ENCODE measurements at regions not wholly inside any gene's neighbourhood (a gene's known extent, or its start where the extent isn't known, plus 50 kb on each side); places are given as distances from the start of the nearest gene placed in this dataset.
A peak's percentile ranks its signal among the peaks of the same experiment; 100 is the strongest.

GRCh38 chr12:67504026-67504425 is 144.5 kb upstream of the DYRK2 start:
- no peak for DNase-seq

- no peak for DNase-seq
These were observed 141.8 kb upstream of the DYRK2 start for GRCh38 chr12:67506739-67507138.

DNA sequence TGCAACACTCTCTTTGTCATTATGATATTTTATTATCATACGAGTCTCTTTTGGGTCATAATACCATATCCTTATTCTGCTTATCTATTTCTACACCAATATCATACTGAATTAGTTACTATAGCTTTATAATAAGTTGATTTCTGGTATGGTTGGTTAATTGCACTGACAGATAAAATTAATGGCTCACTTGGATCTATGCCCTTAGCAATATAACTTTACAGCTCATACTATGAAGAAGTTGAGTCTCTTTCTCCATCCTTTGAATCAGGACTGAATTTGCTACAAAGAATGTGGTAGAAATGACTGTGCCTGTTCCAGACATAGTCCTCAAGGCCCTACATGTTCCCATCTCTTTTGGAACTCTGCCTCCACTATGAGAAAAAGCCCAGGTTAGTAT is 139.7 kb upstream of the DYRK2 start:
- no peak for DNase-seq

- DNase-seq, result no peak
These were observed 138.7 kb upstream of the DYRK2 start for GRCh38 chr12:67509666-67510386.

- no peak for DNase-seq
These were observed 136.5 kb upstream of the DYRK2 start for GRCh38 chr12:67512061-67512460.

GRCh38 chr12:67514502-67514901 is 134.0 kb upstream of the DYRK2 start:
- DNase-seq, result no peak

- peak; percentile 61 for DNase-seq
These were observed 132.7 kb upstream of the DYRK2 start for GRCh38 chr12:67515679-67516340.

- no peak for DNase-seq
These were observed 131.2 kb upstream of the DYRK2 start for GRCh38 chr12:67517181-67517887.

DNA sequence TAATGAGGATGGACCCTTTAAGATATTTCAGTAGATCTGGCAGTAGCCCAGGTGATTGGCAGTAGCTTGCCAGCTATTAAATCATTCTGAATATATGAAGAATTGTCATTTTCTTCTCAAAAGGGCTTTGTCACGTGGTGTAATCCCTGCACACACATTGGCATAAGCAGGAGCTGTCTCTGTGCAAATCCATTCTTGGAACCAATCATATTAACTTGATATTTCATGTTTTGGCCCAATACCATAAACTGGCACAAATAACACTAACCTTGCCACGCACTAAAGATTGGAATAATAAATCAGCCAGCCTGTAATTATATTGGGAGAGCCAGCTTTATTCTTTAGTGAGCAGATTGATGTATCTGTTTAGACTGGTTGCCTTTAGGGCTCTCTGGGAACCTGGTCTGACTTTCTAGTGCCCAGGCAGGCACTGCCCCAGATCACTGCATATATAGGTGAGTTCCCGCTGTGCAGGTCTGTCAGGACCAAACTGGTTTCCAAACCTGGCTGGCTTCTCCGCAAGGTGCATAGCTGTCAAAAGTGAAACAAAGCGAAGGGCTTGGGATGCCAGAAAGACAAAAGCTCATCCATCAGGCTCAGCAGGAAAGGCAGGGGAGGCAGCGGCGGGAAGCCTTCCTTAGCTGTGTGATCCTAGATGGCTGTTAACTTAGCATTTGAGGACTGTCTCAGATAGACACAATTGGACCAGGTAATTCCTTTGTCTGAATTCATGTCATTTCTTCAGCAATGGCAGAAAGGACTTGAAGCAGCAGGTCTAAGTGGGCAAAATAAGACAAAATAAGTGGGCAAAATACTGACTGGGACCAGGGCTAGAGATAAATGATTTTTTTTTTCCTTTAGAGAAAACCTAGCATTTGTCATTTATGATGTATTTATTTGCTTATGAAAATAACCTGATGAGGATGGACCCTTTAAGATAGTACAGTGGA is 128.8 kb upstream of the DYRK2 start:
- DNase-seq, result no peak

- no peak for DNase-seq
These were observed 127.9 kb upstream of the DYRK2 start for GRCh38 chr12:67520606-67521005.

GRCh38 chr12:67522222-67522621 is 126.3 kb upstream of the DYRK2 start:
- DNase-seq, result no peak

DNA sequence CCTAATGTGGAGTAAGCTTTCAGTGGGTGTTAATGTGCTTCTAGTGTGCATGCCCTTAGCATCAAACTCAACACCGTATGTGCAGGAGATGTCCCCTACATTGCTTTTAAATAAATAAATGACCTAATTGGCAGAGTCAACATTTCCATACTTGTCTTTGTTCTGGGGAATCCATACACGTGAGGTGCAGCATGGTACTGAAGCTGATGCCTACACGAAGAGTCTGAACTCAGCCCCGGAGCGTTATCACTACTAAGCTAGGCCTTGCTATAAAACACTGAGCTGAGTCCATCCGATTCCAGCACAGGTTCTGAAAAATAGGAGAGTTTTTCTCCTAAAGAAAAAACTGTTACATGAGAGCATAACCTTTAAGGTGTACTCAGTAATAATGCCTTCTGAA is 125.0 kb upstream of the DYRK2 start:
- no peak for DNase-seq

DNA sequence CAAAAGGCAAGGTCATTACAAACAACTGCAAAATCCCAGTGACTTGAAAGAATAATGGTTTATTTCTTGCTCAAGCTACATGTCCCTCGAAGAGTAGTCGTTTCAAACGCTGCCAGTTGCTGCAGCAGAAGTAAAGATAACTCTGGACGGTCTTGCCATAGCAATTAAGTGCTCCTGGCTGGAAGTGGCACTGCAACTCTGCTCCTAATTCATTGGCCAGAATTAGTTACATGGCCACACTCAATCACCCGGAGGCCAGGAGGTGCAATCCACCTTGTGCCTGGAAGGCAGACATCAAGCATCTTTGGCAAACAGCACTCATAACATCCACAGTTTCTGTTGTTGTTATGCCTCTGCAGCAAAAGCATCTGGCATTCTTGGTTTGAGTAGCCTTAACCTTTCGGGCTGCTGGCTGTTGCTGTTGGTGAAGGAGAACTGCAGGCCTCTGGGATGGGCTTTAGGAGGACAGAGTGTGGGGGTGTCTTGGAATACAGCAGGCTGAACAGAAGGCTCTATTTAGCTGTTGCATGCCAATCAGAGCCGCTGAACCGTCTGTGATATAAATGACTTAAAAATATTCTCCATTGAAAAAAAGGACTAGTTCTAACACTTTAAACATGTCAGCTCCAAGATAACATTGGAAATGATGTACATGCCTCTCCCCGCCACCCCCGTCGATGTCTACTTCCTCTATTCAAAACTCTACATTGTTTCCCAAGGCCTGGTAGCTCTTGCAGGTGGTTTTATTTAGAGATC is 123.5 kb upstream of the DYRK2 start:
- DNase-seq, result no peak

- no peak for DNase-seq
These were observed 123.0 kb upstream of the DYRK2 start for GRCh38 chr12:67525617-67525884.

DNA sequence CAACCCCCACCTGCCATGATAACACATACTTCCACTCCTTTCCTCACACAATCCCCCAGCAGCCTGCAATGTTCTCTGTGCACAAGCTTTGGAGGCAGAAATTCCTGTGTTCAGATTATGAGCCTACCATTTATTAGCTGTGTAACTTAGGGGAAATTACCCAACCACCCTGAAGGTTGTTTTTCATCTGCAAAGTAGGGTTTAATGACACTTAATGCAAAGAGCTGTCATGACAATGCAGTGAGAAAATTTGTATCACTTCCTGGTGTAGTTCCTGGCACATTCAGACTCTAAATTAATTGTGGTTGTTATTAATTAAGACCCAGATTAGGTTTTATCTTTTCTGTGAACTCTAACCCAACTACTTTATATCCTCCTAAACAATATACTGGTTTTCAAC is 122.4 kb upstream of the DYRK2 start:
- DNase-seq, result no peak

- DNase-seq, result no peak
These were observed 117.5 kb upstream of the DYRK2 start for GRCh38 chr12:67531051-67531450.

DNA sequence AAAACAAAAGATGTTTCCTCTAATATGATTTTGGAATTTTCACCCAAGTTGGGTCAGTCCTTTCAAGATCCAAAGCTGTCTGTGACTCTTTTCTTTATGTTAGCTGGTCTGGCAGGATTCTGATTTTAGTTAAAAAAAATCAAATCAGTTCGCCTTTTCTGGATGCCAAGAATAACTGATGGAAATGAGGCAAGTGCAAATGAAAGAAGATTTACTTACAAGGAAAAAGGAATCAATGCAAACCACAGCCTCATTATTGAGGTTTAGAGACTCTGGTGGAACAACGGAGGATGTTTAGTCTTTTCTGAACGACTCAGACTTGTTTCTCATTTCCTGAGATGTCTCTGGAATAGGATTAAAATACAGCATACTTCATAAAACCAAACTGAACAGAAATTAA is 117.0 kb upstream of the DYRK2 start:
- no peak for DNase-seq

DNA sequence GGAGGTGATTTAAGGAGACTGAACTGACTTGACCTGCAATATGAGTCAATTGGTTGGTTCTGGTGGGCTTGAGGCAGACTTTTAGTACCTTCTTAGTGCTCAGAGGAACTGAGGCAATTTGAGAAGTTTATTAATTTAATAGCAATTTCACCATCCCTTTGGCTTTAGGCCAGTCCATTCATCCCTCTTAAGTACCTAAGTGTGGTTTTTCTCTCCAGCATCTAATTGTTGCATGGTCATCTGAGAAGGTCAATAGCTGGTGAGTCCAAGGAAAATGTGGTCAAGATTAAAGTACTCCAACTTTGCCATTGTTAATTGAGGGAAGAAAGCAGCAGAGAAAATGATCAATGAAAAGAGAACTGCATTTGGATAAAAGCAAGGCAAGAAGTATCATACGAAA is 115.4 kb upstream of the DYRK2 start:
- no peak for DNase-seq

DNA sequence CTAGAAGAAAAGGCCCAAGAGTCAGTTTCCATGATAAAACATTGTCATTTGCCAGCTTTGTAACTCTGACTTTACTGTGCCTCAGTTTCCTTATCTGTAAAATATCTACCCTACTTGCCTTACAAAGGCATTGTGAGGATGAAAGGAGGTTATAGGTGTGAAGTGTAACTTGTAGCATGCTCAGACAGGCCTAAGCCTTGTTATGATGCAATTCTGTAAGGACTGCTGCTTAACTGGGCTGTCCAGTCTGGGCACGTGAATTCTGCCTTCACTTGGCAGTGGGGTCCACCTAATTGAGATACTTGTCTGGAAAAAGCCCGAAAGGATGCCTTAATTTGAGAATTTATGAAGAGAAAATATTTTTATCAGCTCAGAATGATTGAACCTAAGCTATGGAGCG is 114.5 kb upstream of the DYRK2 start:
- DNase-seq, result no peak

DNA sequence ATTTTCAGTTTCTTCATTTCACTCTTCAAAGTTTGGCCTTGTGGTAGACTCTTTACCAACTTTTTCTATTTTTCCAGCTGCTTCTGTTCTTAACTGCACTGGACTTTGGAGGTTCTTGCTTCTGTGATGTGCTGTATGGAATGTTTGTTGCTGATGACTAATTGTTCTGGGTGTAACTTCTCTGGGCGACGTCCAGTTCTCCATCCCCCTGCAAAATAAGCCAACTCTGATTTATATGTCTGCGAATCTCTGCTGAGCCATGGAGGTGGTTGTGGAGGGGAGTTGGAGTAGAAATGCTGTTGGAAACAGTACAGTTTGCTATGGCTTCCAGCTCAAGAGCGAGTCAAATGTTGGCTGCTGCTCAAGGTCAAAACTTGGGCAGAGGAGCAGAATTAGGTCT is 113.9 kb upstream of the DYRK2 start:
- no peak for DNase-seq

DNA sequence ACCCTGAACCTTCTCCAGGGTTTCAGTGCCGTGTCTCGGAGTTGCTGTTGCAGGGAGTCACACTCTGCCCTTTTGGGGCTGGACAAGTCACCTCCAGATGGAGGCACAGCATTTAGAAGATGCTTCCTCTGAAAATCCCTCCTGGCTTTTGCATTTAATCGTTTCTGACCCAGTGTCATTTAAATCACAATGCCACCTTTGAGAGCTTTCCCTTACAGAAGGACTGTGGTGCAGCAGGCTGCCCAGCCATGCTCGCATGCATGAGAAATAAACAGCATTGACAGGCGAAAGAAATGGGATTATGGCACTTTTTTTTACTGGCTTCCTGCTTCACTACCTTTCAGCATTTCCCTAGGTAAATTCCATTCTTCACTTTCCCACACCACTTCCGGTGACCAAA is 113.4 kb upstream of the DYRK2 start:
- no peak for DNase-seq

DNA sequence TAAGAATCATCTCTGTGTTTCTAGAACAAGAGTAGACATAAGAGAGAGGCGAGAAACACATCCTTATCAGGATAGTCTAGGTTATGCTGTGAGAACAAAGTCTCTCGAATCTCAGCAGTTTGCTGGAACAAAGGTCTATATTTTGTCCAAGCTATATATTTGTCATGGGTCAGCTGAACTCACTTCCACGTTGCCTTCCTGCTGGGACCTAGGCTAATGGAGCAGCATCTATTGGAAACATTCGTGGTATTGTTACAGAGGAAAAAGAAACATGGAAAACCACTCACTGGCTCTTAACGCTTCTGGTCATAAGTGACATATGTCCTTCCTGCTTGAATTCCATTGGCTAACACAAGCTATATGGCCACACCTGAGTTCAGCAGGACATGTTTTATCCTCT is 112.6 kb upstream of the DYRK2 start:
- no peak for DNase-seq

- DNase-seq, result no peak
These were observed 109.2 kb upstream of the DYRK2 start for GRCh38 chr12:67539329-67539728.
